ENCODE measurements at regions not wholly inside any gene's neighbourhood (a gene's known extent, or its start where the extent isn't known, plus 50 kb on each side); places are given as distances from the start of the nearest gene placed in this dataset.

DNA sequence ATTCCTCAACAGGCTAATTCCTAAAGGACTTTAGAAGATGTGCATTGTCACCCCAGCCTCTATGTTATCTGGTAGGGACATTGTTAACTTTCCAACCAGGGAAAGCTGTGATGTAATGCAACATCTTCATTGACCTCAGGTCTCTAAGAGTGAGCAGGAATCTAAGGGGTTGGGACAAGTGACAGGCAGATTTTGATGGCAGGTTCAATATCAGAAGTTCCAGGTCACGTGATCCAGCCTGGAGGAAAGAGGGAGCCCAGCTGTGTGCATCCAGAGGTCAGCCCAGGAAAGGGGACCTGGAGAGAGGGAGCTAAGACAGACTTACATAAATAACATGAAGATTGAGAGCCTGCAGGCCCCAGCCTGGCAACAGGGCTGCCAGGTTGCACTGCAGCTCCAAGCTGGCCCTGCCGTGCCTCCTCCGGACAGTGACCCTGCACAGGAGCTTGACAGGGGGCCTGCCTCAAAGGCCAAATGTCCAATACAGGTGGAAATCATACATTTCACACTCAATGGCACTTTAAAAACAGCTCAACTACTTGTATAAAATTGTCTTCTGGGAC lies 262.2 kb upstream of the MGAT5 start:
- WGBS (ENCODE audit: low lambda C conversion rate) = 6% methylated on average over 1 of the region's 3 CpGs
- TF ChIP-seq, protein P1, sequence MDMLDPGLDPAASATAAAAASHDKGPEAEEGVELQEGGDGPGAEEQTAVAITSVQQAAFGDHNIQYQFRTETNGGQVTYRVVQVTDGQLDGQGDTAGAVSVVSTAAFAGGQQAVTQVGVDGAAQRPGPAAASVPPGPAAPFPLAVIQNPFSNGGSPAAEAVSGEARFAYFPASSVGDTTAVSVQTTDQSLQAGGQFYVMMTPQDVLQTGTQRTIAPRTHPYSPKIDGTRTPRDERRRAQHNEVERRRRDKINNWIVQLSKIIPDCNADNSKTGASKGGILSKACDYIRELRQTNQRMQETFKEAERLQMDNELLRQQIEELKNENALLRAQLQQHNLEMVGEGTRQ (IDR thresholded peaks at IDR 0.05; ENCODE audit: borderline replicate concordance, low read depth, low read length) = no peak
- no peak for TF ChIP-seq RCOR1 (IDR thresholded peaks at IDR 0.05; ENCODE audit: low read length)
- TF ChIP-seq RAD21 (IDR thresholded peaks at IDR 0.05; ENCODE audit: low read length) = no peak
- TF ChIP-seq TAF1 (IDR thresholded peaks at IDR 0.05; ENCODE audit: borderline replicate concordance, low read depth, low read length) = no peak
- CTCF ChIA-PET = interaction anchor here (1.2 to 1.4 kb wide), 2 partner anchors 10 to 87 kb away, joined by 3 to 4 read pairs; no protein-coding TSS in a partner anchor

DNA sequence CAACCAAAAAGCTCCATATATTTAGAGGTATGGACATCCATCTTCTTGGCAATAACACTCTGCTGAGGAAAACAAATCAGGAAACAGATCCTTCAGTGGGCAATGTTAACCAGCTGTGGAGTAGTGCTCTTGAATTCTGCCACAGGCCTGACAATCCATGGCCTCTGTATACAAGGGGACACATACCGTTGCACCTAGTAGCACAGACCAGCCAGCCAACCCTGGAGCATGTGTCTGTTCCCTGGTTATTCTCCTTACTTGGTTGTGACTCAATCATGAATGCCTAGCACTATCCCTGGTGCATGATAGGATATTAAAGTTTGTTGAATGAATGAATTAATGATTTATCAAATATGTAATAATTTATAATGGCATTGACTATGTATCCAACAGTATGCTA lies 261.4 kb upstream of the MGAT5 start:
- ChIA-PET CTCF (no interaction called here), POLR2A (no interaction called here)
- 0% methylated on average over 1 of the region's 1 CpG for WGBS (ENCODE audit: low lambda C conversion rate)
- Histone ChIP-seq H4K20me1 (ENCODE audit: insufficient read depth) (no peaks in the 10 kb centered on the region), H3K36me3 (replicated peaks in 1 of 2; ENCODE audit: control insufficient read depth in 1 of 2, insufficient read depth in 2 of 2, low read length in 1 of 2) (no peaks in the 10 kb centered on the region), H3K27ac (ENCODE audit: low read depth in 2 of 2, low read length in 1 of 2) (no peak overlapping the region), H3F3A (replicated peaks; ENCODE audit: insufficient read depth) (no peaks in the 10 kb centered on the region), H3K4me1 (ENCODE audit: control insufficient read depth in 1 of 2, insufficient read depth in 2 of 2, low read depth in 1 of 2, low read length in 1 of 2) (peaks cover 0 to 5% of the 10 kb centered on the region in 2 experiments; a peak in 1 of 4 replicates), H3K9ac (no peak overlapping the region), H2AFZ (ENCODE audit: low read depth) (no peak overlapping the region), H3K9me2 (no peaks in the 10 kb centered on the region), H3K79me2 (ENCODE audit: insufficient read depth) (no peaks in the 10 kb centered on the region), H3K4me2 (no peak overlapping the region), H3K27me3 (ENCODE audit: insufficient read depth) (no peaks in the 10 kb centered on the region), H3K4me3 (ENCODE audit: low read depth in 2 of 2, low read length in 1 of 2) (no peak overlapping the region), H3K9me3 (no peaks in the 10 kb centered on the region)
- no peak for DNase-seq
- TF ChIP-seq MEF2A (IDR thresholded peaks at IDR 0.05; ENCODE audit: borderline replicate concordance, low read depth) (no peak), YY1 (IDR thresholded peaks at IDR 0.05; ENCODE audit: low read depth) (no peak), RAD21 (IDR thresholded peaks at IDR 0.05; ENCODE audit: low read length) (no peak), CHD2 (IDR thresholded peaks at IDR 0.05; ENCODE audit: low read length, partially characterized antibody) (no peak), RFX5 (IDR thresholded peaks at IDR 0.05; ENCODE audit: low read length) (no peak)
- TF ChIP-seq, protein P2, sequence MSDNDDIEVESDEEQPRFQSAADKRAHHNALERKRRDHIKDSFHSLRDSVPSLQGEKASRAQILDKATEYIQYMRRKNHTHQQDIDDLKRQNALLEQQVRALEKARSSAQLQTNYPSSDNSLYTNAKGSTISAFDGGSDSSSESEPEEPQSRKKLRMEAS (IDR thresholded peaks at IDR 0.05; ENCODE audit: low read depth) = no peak
- TF ChIP-seq, protein P3, sequence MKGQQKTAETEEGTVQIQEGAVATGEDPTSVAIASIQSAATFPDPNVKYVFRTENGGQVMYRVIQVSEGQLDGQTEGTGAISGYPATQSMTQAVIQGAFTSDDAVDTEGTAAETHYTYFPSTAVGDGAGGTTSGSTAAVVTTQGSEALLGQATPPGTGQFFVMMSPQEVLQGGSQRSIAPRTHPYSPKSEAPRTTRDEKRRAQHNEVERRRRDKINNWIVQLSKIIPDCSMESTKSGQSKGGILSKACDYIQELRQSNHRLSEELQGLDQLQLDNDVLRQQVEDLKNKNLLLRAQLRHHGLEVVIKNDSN (IDR thresholded peaks at IDR 0.05; ENCODE audit: borderline replicate concordance, low read depth) = no peak
- TF ChIP-seq, protein P1 (IDR thresholded peaks at IDR 0.05; ENCODE audit: borderline replicate concordance, low read depth, low read length) = no peak

More for the DNA sequence above, 262.2 kb upstream of the MGAT5 start:
- Histone ChIP-seq H3K79me2 (ENCODE audit: insufficient read depth) (no peaks in the 10 kb centered on the region), H3K9me3 (no peaks in the 10 kb centered on the region), H3K27me3 (ENCODE audit: insufficient read depth) (no peaks in the 10 kb centered on the region), H3K9ac (no peak overlapping the region), H3K9me2 (no peaks in the 10 kb centered on the region), H3K27ac (ENCODE audit: low read depth in 2 of 2, low read length in 1 of 2) (no peak overlapping the region), H3K4me3 (ENCODE audit: low read depth in 2 of 2, low read length in 1 of 2) (no peak overlapping the region), H4K20me1 (ENCODE audit: insufficient read depth) (no peaks in the 10 kb centered on the region), H3F3A (replicated peaks; ENCODE audit: insufficient read depth) (no peaks in the 10 kb centered on the region), H2AFZ (ENCODE audit: low read depth) (no peak overlapping the region), H3K4me1 (ENCODE audit: control insufficient read depth in 1 of 2, insufficient read depth in 2 of 2, low read depth in 1 of 2, low read length in 1 of 2) (peaks cover 0 to 5% of the 10 kb centered on the region in 2 experiments; a peak in 1 of 4 replicates), H3K36me3 (replicated peaks in 1 of 2; ENCODE audit: control insufficient read depth in 1 of 2, insufficient read depth in 2 of 2, low read length in 1 of 2) (no peaks in the 10 kb centered on the region), H3K4me2 (no peak overlapping the region)
- DNase-seq = no peak
- POLR2A ChIA-PET = no interaction called here
